SK-N-SH (cell line): ENCODE measurements at regions not wholly inside any gene's neighbourhood (a gene's known extent, or its start where the extent isn't known, plus 50 kb on each side); places are given as distances from the start of the nearest gene placed in this dataset.

ENCODE experiments used
- FOXJ3 ChIP-seq: sonication (generic); formaldehyde crosslinking; IDR thresholded peaks from 2 replicates; pipeline ENCODE4 v1.5.1; 2020; ENCODE audit warnings: mild to moderate bottlenecking, missing genetic modification reagents
- GABPA ChIP-seq: IDR thresholded peaks from 2 replicates; pipeline ENCODE4 v1.4.0; 2012; ENCODE audit warnings: low read depth, mild to moderate bottlenecking
- IRF3 ChIP-seq: fragments of 150-350 bp; IDR thresholded peaks from 2 replicates; pipeline ENCODE4 v1.6.1; 2016; ENCODE audit warnings: mild to moderate bottlenecking, low read depth, low read length
- NRF1 ChIP-seq: IDR thresholded peaks from 2 replicates; pipeline ENCODE4 v1.6.1; 2012; ENCODE audit warnings: low read depth, mild to moderate bottlenecking, low read length
- POLR2AphosphoS5 ChIP-seq: IDR thresholded peaks from 2 replicates; pipeline ENCODE4 v1.6.1; 2012; ENCODE audit warnings: low read depth, low read length
- TF ChIP-seq, protein P1 (sequence below): fragments of 200-600 bp; sonication (generic); IDR thresholded peaks from 2 replicates; pipeline ENCODE4 v1.6.1; 2017; ENCODE audit warnings: antibody characterized with exemption, mild to moderate bottlenecking, moderate library complexity

GRCh38 chr15:77781151-77781945 is 148.6 kb upstream of the LINGO1 start:
- no peak for TF ChIP-seq NRF1
- TF ChIP-seq, protein P1, sequence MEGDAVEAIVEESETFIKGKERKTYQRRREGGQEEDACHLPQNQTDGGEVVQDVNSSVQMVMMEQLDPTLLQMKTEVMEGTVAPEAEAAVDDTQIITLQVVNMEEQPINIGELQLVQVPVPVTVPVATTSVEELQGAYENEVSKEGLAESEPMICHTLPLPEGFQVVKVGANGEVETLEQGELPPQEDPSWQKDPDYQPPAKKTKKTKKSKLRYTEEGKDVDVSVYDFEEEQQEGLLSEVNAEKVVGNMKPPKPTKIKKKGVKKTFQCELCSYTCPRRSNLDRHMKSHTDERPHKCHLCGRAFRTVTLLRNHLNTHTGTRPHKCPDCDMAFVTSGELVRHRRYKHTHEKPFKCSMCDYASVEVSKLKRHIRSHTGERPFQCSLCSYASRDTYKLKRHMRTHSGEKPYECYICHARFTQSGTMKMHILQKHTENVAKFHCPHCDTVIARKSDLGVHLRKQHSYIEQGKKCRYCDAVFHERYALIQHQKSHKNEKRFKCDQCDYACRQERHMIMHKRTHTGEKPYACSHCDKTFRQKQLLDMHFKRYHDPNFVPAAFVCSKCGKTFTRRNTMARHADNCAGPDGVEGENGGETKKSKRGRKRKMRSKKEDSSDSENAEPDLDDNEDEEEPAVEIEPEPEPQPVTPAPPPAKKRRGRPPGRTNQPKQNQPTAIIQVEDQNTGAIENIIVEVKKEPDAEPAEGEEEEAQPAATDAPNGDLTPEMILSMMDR, result no peak
- no peak for TF ChIP-seq IRF3
- TF ChIP-seq GABPA, result no peak
- TF ChIP-seq FOXJ3 (CRISPR knock-in tag), result no peak
- no peak for TF ChIP-seq POLR2AphosphoS5
